HFFc6 (cell line): ENCODE measurements at regions not wholly inside any gene's neighbourhood (a gene's known extent, or its start where the extent isn't known, plus 50 kb on each side); places are given as distances from the start of the nearest gene placed in this dataset.

Experiments used
- DNase-seq: peaks from one replicate; pipeline ENCODE4 v3.0.0-alpha.2; 2018
- H3K27ac Mint-ChIP-seq: 2 replicates; pipeline ENCODE4 v1.8.0; 2020; ENCODE audit warnings: mild to moderate bottlenecking, mixed read lengths
- H3K27me3 Mint-ChIP-seq: 2 replicates; pipeline ENCODE4 v1.8.0; 2021; ENCODE audit warnings: mild to moderate bottlenecking, moderate library complexity, mixed read lengths; ENCODE audit not compliant: insufficient read depth
- H3K36me3 Mint-ChIP-seq: 2 replicates; pipeline ENCODE4 v1.8.0; 2021; ENCODE audit warnings: low read depth, mixed read lengths
- H3K4me1 Mint-ChIP-seq: 2 replicates; pipeline ENCODE4 v1.8.0; 2020; ENCODE audit warnings: low read depth, mixed read lengths
- H3K4me3 Mint-ChIP-seq: 2 replicates; pipeline ENCODE4 v1.8.0; 2020; ENCODE audit warnings: mild to moderate bottlenecking, moderate library complexity, mixed read lengths
- H3K9me3 Mint-ChIP-seq: 2 replicates; pipeline ENCODE4 v1.8.0; 2020; ENCODE audit warnings: mild to moderate bottlenecking, mixed read lengths
- TF ChIP-seq, protein P1 (sequence below): fragments of 200-600 bp; sonication (generic); IDR thresholded peaks from 2 replicates; pipeline ENCODE4 v1.5.0; 2021; ENCODE audit warnings: antibody characterized with exemption, mild to moderate bottlenecking

DNA sequence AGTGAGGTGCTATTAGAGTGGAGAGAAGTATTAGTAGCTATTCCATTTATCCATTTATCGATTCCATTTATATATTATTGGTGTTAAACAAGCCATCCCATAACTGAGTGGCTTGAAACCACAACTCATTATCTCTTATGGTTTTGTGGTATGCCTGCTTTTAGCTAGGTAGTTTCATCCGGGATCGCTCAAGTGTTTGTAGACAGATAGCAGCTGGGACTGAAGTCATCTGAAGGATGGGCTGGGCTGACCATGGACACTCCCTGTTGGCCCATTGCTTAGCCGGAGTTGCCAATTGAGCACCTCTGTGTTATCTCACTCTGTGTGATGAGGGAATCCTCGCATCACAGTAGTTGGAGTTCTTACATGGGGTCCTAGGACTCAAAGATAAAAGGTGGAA, 622.5 kb downstream of the PLA2G4A start:
- no peaks in the 10 kb centered on the region for H3K4me1 Mint-ChIP-seq
- H3K36me3 Mint-ChIP-seq, result no peaks in the 10 kb centered on the region; the same call in 1 of the 2 replicates
- DNase-seq, result no peak
- no peak overlapping the region for H3K27ac Mint-ChIP-seq
- no peaks in the 10 kb centered on the region for H3K27me3 Mint-ChIP-seq
- H3K4me3 Mint-ChIP-seq, result no peak overlapping the region
- TF ChIP-seq, protein P1, sequence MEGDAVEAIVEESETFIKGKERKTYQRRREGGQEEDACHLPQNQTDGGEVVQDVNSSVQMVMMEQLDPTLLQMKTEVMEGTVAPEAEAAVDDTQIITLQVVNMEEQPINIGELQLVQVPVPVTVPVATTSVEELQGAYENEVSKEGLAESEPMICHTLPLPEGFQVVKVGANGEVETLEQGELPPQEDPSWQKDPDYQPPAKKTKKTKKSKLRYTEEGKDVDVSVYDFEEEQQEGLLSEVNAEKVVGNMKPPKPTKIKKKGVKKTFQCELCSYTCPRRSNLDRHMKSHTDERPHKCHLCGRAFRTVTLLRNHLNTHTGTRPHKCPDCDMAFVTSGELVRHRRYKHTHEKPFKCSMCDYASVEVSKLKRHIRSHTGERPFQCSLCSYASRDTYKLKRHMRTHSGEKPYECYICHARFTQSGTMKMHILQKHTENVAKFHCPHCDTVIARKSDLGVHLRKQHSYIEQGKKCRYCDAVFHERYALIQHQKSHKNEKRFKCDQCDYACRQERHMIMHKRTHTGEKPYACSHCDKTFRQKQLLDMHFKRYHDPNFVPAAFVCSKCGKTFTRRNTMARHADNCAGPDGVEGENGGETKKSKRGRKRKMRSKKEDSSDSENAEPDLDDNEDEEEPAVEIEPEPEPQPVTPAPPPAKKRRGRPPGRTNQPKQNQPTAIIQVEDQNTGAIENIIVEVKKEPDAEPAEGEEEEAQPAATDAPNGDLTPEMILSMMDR, result no peak
- peaks cover 27% of the 10 kb centered on the region for H3K9me3 Mint-ChIP-seq

DNA sequence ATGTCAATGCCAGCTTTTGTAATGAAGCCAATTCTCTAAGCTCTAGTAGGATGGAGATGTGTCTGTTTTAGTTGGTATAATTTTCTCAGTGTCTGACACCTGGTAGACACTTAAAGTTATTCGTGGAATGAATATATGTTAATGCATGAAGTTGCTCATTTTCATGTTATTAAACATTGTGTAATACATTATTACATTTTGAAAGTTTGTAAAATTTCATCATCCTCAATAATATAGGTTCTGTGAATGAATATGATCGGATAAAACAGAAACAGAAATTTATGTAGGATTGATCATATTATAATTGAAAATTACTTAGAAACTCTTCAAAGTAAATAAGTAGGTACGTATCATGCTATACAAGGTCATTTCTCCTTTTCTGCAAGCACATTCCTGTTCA, 625.3 kb downstream of the PLA2G4A start:
- Mint-ChIP-seq H3K27ac (no peak overlapping the region), H3K27me3 (no peaks in the 10 kb centered on the region), H3K4me3 (no peak overlapping the region), H3K9me3 (peaks cover 23% of the 10 kb centered on the region), H3K4me1 (no peaks in the 10 kb centered on the region), H3K36me3 (no peaks in the 10 kb centered on the region; the same call in 1 of the 2 replicates)
- TF ChIP-seq, protein P1, result no peak
- no peak for DNase-seq

DNA sequence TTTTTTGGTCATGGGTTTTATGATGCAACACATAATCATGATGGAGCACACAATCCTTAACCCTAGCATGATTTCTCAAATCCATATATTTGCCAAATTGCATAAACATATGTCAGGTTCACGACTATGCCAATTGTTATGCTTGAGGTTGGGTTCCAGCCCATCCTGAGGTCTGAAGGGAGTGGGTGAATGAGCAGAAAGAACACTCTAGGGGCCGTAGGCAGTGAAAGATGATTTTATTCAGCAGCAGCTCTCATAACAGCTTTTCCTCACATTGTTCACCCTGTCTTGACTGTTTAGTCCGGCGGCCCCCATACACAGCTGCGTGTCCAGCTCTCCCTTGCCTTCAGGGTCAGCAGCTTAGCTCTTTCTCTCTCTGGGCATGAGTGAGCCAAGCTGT, 627.7 kb downstream of the PLA2G4A start:
- Mint-ChIP-seq H3K4me3 (no peak overlapping the region), H3K4me1 (no peaks in the 10 kb centered on the region), H3K27ac (no peak overlapping the region), H3K9me3 (peaks cover 28% of the 10 kb centered on the region), H3K36me3 (no peaks in the 10 kb centered on the region; the same call in 1 of the 2 replicates), H3K27me3 (no peaks in the 10 kb centered on the region)
- DNase-seq, result no peak
- TF ChIP-seq, protein P1, result no peak

DNA sequence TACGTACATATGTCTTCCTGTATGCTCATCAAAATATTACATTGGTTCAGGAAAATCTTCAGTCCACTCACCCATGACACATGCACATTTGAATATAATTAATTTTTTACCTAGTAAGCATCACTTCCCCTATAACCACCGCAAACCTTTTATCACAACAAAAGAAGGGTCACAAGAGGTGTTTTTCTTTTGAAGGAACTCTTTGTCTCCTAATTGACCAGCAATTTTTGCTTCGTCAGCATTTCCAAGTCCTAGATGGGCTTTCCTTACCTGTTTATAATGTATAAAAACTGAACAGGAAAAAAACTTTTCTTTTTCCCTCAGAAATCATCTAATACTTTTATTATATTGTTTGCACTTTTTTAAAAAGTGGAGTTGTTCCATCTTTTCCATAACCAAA, 631.3 kb downstream of the PLA2G4A start:
- TF ChIP-seq, protein P1, result no peak
- Mint-ChIP-seq H3K4me1 (no peaks in the 10 kb centered on the region), H3K27ac (no peak overlapping the region), H3K27me3 (no peaks in the 10 kb centered on the region), H3K4me3 (no peak overlapping the region), H3K36me3 (no peaks in the 10 kb centered on the region; the same call in none of the 2 replicates), H3K9me3 (peaks cover 45% of the 10 kb centered on the region)
- DNase-seq, result no peak

DNA sequence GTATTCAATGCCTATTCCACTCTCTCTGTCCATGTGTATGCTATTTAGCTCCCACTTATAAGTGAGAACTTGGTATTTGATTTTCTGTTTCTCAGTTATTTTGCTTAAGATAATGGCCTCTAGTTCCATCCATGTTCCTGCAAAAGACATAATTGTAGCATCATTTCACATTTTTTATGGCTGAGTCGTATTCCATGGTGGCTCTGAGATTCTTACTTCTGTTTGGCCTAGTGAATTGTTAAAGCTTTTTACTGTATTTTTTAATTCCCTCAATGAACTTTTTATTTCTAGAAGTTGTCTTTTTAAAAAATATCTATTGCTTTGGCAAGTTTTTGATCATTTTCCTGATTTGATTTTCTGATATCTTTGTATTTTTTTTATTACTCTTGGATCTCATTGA, 635.6 kb downstream of the PLA2G4A start:
- Mint-ChIP-seq H3K27me3 (no peaks in the 10 kb centered on the region), H3K4me3 (no peak overlapping the region), H3K27ac (no peak overlapping the region), H3K36me3 (no peaks in the 10 kb centered on the region; the same call in none of the 2 replicates), H3K4me1 (no peaks in the 10 kb centered on the region), H3K9me3 (peaks cover 57% of the 10 kb centered on the region)
- TF ChIP-seq, protein P1, result no peak
- DNase-seq, result no peak

DNA sequence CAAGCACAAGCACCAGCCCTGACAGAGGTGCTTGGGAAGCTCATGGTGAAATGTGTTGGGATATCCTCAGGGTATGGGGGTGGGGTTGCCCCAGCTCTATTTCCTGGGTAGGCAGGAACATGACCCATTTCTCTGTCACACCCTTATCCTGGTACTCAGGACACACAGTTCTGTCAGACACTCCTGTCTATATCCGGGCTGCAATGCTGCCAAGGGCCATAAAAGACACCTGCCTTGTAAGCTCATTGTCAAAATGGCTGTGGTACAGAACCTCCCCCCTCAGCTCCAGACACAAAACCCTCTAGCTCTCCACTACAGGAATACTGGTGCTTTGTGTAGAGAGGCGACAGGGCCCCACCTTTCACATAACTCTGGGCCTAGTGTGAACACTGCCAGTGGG, 636.7 kb downstream of the PLA2G4A start:
- H3K36me3 Mint-ChIP-seq, result no peaks in the 10 kb centered on the region; the same call in none of the 2 replicates
- H3K27me3 Mint-ChIP-seq, result no peaks in the 10 kb centered on the region
- no peak overlapping the region for H3K27ac Mint-ChIP-seq
- no peaks in the 10 kb centered on the region for H3K4me1 Mint-ChIP-seq
- DNase-seq, result no peak
- no peak overlapping the region for H3K4me3 Mint-ChIP-seq
- TF ChIP-seq, protein P1, result no peak
- peaks cover 53% of the 10 kb centered on the region for H3K9me3 Mint-ChIP-seq
